ENCODE measurements at regions not wholly inside any gene's neighbourhood (a gene's known extent, or its start where the extent isn't known, plus 50 kb on each side); places are given as distances from the start of the nearest gene placed in this dataset.

GRCh38 chr21:24938573-24938972, 668.7 kb downstream of the MRPL39 start (continued):
- no peak for TF ChIP-seq CBX5 (IDR thresholded peaks at IDR 0.05; ENCODE audit: low read depth, low read length)
- no peak for TF ChIP-seq SRF (IDR thresholded peaks at IDR 0.05; ENCODE audit: low read depth, low read length)
- no peak for TF ChIP-seq KDM5A (IDR thresholded peaks at IDR 0.05; ENCODE audit: low read length)
- no peak for TF ChIP-seq ASH2L (IDR thresholded peaks at IDR 0.05; ENCODE audit: low read length)
- no peak for TF ChIP-seq TEAD4 (IDR thresholded peaks at IDR 0.05; ENCODE audit: low read depth, low read length)
- TF ChIP-seq GABPA (IDR thresholded peaks at IDR 0.05; ENCODE audit: borderline replicate concordance, insufficient read depth, low read length): no peak
- no peak for TF ChIP-seq RFX5 (IDR thresholded peaks at IDR 0.05; ENCODE audit: borderline replicate concordance, low read depth, low read length)
- TF ChIP-seq CTCF (IDR thresholded peaks at IDR 0.05; ENCODE audit: control extremely low read depth in 1 of 3, insufficient read depth in 1 of 3, low read depth in 1 of 3, low read length in 3 of 3): no peak
